Natural killer cell (primary cell): ENCODE measurements at regions not wholly inside any gene's neighbourhood (a gene's known extent, or its start where the extent isn't known, plus 50 kb on each side); places are given as distances from the start of the nearest gene placed in this dataset.

Experiments used
- ATAC-seq, 3 donors: fragments of 150-1000 bp in 2 of 3; fragments of 200-7000 bp in 1 of 3; cut with Tn5 transposase; 1 replicate in 1 of 3; 2 replicates in 2 of 3; pipeline ENCODE4 v1.10.0; 2021; ENCODE audit warnings: mild to moderate bottlenecking in 2 of 3, moderate library complexity in 2 of 3
- DNase-seq, 2 donors: peaks; one replicate each; pipeline versions ENCODE4 v3.0.0 to v3.0.0-alpha.2; 2013 to 2021; ENCODE audit warnings: mixed read lengths in 1 of 2
- H3K27ac ChIP-seq: one replicate; pipeline ENCODE4 v1.5.1; 2013; ENCODE audit warnings: mild to moderate bottlenecking, low read length
- H3K27me3 ChIP-seq: one replicate; pipeline ENCODE4 v1.6.1; 2013; ENCODE audit warnings: low read length; ENCODE audit not compliant: control insufficient read depth, insufficient read depth
- H3K36me3 ChIP-seq: one replicate; pipeline ENCODE4 v1.6.1; 2013; ENCODE audit warnings: low read length; ENCODE audit not compliant: control insufficient read depth, insufficient read depth
- H3K4me1 ChIP-seq: one replicate; pipeline ENCODE4 v1.6.1; 2013; ENCODE audit warnings: low read length; ENCODE audit not compliant: control insufficient read depth, insufficient read depth
- H3K4me3 ChIP-seq: one replicate; pipeline ENCODE4 v1.5.1; 2013; ENCODE audit warnings: low read length
- H3K9me3 ChIP-seq: one replicate; pipeline ENCODE4 v1.6.1; 2013; ENCODE audit warnings: low read length; ENCODE audit not compliant: control insufficient read depth, insufficient read depth
- H3K27ac Mint-ChIP-seq, 2 donors: one replicate each; pipeline ENCODE4 v1.8.0; 2022; ENCODE audit warnings: mild to moderate bottlenecking in 2 of 2, mixed read lengths in 2 of 2, moderate library complexity in 1 of 2
- H3K27me3 Mint-ChIP-seq, 2 donors: one replicate each; pipeline ENCODE4 v1.8.0; 2022; ENCODE audit warnings: low read depth in 2 of 2, mixed read lengths in 2 of 2
- H3K36me3 Mint-ChIP-seq: one replicate; pipeline ENCODE4 v1.8.0; 2022; ENCODE audit warnings: mixed read lengths
- H3K4me1 Mint-ChIP-seq, 2 donors: one replicate each; pipeline ENCODE4 v1.8.0; 2022; ENCODE audit warnings: mixed read lengths in 2 of 2
- H3K4me3 Mint-ChIP-seq: one replicate; pipeline ENCODE4 v1.8.0; 2022; ENCODE audit warnings: mild to moderate bottlenecking, moderate library complexity, mixed read lengths
- H3K9me3 Mint-ChIP-seq, 2 donors: one replicate each; pipeline ENCODE4 v1.8.0; 2022; ENCODE audit warnings: mixed read lengths in 2 of 2
- CTCF ChIP-seq: fragments of 200-600 bp; IDR thresholded peaks from one replicate; pipeline ENCODE4 v1.8.0; 2022; ENCODE audit warnings: antibody characterized with exemption
- WGBS: methylation state at CpG from one replicate; pipeline ENCODE4 v1.1.7; 2013; ENCODE audit warnings: missing lambda C conversion rate; ENCODE audit not compliant: insufficient coverage; 5-methylcytosine and 5-hydroxymethylcytosine counted together
- intact Hi-C: fragments of 100-400 bp; cut with micrococcal nuclease; formaldehyde crosslinking; loops from one replicate; pipeline ENCODE4 v1.14.2; 2022

DNA sequence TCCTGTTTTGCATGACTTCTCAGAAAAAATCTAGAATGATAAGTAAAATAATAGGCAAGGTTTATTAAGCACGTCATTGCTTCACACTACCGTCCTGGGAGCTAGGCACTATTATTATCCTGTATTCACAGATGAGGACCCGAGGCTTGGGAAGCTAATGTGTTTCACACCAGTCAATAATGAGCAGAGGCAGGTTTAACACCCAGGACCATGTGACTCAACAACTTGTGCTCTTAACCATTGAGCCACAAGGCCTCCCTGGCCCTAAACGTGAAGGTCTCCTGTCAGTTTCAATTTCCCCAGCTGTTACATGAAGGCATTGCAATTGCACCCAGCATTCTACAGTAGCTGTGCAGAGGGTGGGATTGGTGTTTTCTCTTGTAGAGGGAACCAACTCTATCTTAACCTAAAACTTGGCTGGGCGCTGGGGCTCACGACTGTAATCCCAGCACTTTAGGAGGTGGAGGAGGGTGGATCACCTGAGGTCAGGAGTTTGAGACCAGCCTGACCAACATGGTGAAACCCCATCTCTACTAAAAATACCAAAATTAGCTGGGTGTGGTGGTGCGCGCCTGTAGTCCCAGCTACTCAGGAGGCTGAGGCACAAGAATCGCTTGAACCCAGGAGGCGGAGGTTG is 191.2 kb downstream of the BCAS1 start:
- Histone ChIP-seq H3K9me3 (no peaks in the 10 kb centered on the region), H3K4me3 (no peak overlapping the region), H3K4me1 (peaks cover 19% of the 10 kb centered on the region), H3K27ac (peak overlapping the region; percentile 10), H3K36me3 (no peaks in the 10 kb centered on the region), H3K27me3 (no peaks in the 10 kb centered on the region)
- DNase-seq: no peak
- no peaks in the 10 kb centered on the region for H3K27me3 Mint-ChIP-seq
- peak overlapping the region; percentile 46 to 73 for H3K27ac Mint-ChIP-seq
- TF ChIP-seq CTCF: no peak
- peak overlapping the region; percentile 50 for H3K4me3 Mint-ChIP-seq
- no peaks in the 10 kb centered on the region for H3K36me3 Mint-ChIP-seq
- intact Hi-C loops: loop anchor here (10.0 kb wide), 1 partner anchor 54 kb away; no protein-coding TSS in a partner anchor
- peaks cover 25 to 28% of the 10 kb centered on the region in 2 donors for H3K4me1 Mint-ChIP-seq
- WGBS: 46% methylated on average over 4 of the region's 10 CpGs
- ATAC-seq: peak; percentile 67 to 88 (median 72)
- H3K9me3 Mint-ChIP-seq: no peaks in the 10 kb centered on the region

GRCh38 chr20:53878262-53879047 is 191.9 kb downstream of the BCAS1 start:
- H3K27ac Mint-ChIP-seq: peak overlapping the region; percentile 46 to 73
- H3K9me3 Mint-ChIP-seq: no peaks in the 10 kb centered on the region
- H3K27ac ChIP-seq: no peak overlapping the region
- no peaks in the 10 kb centered on the region for H3K36me3 Mint-ChIP-seq
- intact Hi-C loops: loop anchor here (10.0 kb wide), 1 partner anchor 54 kb away; no protein-coding TSS in a partner anchor
- no peaks in the 10 kb centered on the region for H3K9me3 ChIP-seq
- H3K4me3 ChIP-seq: no peak overlapping the region
- ATAC-seq (no peak), DNase-seq (no peak)
- no peaks in the 10 kb centered on the region for H3K36me3 ChIP-seq
- peak overlapping the region; percentile 50 for H3K4me3 Mint-ChIP-seq
- 89% methylated on average over 6 of the region's 6 CpGs for WGBS
- no peaks in the 10 kb centered on the region for H3K27me3 ChIP-seq
- H3K4me1 Mint-ChIP-seq: peaks cover 25 to 28% of the 10 kb centered on the region in 2 donors
- H3K27me3 Mint-ChIP-seq: no peaks in the 10 kb centered on the region
- peaks cover 24% of the 10 kb centered on the region for H3K4me1 ChIP-seq
- no peak for TF ChIP-seq CTCF

DNA sequence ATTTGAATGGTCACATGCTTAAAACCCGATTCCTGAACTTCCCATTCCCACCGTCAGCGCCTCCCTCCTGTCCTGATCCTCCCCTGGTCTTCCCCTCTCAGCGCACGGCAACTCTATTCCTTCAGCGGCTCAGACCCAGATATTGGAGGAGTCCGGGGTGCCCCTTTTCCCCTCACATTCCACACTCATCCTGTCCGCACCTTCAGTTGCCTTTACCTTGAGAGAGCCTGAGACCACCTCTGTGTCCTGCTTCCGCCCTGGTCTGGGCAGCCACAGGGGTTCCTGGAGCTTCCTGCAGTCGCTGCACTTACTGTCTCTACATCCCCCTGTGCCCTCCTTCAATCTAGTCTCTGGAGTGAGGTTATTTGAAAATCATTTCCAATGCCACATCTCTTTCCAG is 193.4 kb downstream of the BCAS1 start:
- intact Hi-C loops: loop anchor here (10.0 kb wide), 1 partner anchor 52 kb away; no protein-coding TSS in a partner anchor
- ATAC-seq: no peak
- no peak overlapping the region for H3K4me3 Mint-ChIP-seq
- H3K9me3 ChIP-seq: no peaks in the 10 kb centered on the region
- H3K36me3 ChIP-seq: no peaks in the 10 kb centered on the region
- peaks cover 40 to 42% of the 10 kb centered on the region in 2 donors for H3K4me1 Mint-ChIP-seq
- H3K9me3 Mint-ChIP-seq: no peaks in the 10 kb centered on the region
- H3K4me3 ChIP-seq: no peak overlapping the region
- 90% methylated on average over 10 of the region's 10 CpGs for WGBS
- H3K27ac Mint-ChIP-seq: peak overlapping the region in 1 of 2 donors; percentile 38
- no peaks in the 10 kb centered on the region for H3K27me3 ChIP-seq
- H3K4me1 ChIP-seq: peaks cover 37% of the 10 kb centered on the region
- H3K27ac ChIP-seq: no peak overlapping the region
- no peaks in the 10 kb centered on the region for H3K36me3 Mint-ChIP-seq
- H3K27me3 Mint-ChIP-seq: no peaks in the 10 kb centered on the region
- no peak for DNase-seq
- no peak for TF ChIP-seq CTCF
